ENCODE measurements at regions not wholly inside any gene's neighbourhood (a gene's known extent, or its start where the extent isn't known, plus 50 kb on each side); places are given as distances from the start of the nearest gene placed in this dataset.
"Not testable (repeated sequence)": the region's sequence is repeated elsewhere in the genome, so short reads cannot be mapped to it uniquely, and the experiment has no call there.

- DNase-seq, result no peak
Observed at GRCh38 chr5:99099691-99100090, 170.9 kb upstream of the CHD1 start.

- DNase-seq, result no peak
Observed at GRCh38 chr5:99089822-99090549, 161.2 kb upstream of the CHD1 start.

GRCh38 chr5:99088309-99088708 lies 159.5 kb upstream of the CHD1 start:
- DNase-seq, result no peak

GRCh38 chr5:99083197-99083596 lies 154.4 kb upstream of the CHD1 start:
- DNase-seq, result no peak

- no peak for DNase-seq
Observed at GRCh38 chr5:99081711-99082110, 152.9 kb upstream of the CHD1 start.

- DNase-seq, result no peak
Observed at GRCh38 chr5:99076723-99077640, 148.2 kb upstream of the CHD1 start.

GRCh38 chr5:99072846-99073245 lies 144.0 kb upstream of the CHD1 start:
- DNase-seq, result no peak

- DNase-seq, result no peak
Observed at GRCh38 chr5:99070822-99071221, 142.0 kb upstream of the CHD1 start.

- DNase-seq, result no peak
Observed at GRCh38 chr5:99070362-99070761, 141.6 kb upstream of the CHD1 start.

- no peak for DNase-seq
Observed at GRCh38 chr5:99068944-99069650, 140.3 kb upstream of the CHD1 start.

- DNase-seq, result no peak
Observed at GRCh38 chr5:99063737-99064136, 134.9 kb upstream of the CHD1 start.

- DNase-seq, result no peak
Observed at GRCh38 chr5:99061711-99062110, 132.9 kb upstream of the CHD1 start.

GRCh38 chr5:99061299-99061698 lies 132.5 kb upstream of the CHD1 start:
- no peak for DNase-seq

- DNase-seq, result peak; percentile 82 to 86
Observed at GRCh38 chr5:99060306-99061261, 131.8 kb upstream of the CHD1 start.

GRCh38 chr5:99059685-99060084 lies 130.9 kb upstream of the CHD1 start:
- DNase-seq, result no peak

GRCh38 chr5:99058466-99058865 lies 129.7 kb upstream of the CHD1 start:
- no peak for DNase-seq

- peak in 1 of 2 donors; percentile 20 for DNase-seq
Observed at GRCh38 chr5:99054972-99055371, 126.2 kb upstream of the CHD1 start.

GRCh38 chr5:99045871-99046270 lies 117.1 kb upstream of the CHD1 start:
- DNase-seq, result no peak

GRCh38 chr5:99043257-99043656 lies 114.5 kb upstream of the CHD1 start:
- DNase-seq, result not testable (repeated sequence)

- peak; percentile 70 to 74 for DNase-seq
Observed at GRCh38 chr5:99037668-99038067, 108.9 kb upstream of the CHD1 start.

- no peak for DNase-seq
Observed at GRCh38 chr5:99035942-99036341, 107.1 kb upstream of the CHD1 start.

- no peak for DNase-seq
Observed at GRCh38 chr5:99034336-99034735, 105.5 kb upstream of the CHD1 start.
